ENCODE measurements at regions not wholly inside any gene's neighbourhood (a gene's known extent, or its start where the extent isn't known, plus 50 kb on each side); places are given as distances from the start of the nearest gene placed in this dataset.

DNA sequence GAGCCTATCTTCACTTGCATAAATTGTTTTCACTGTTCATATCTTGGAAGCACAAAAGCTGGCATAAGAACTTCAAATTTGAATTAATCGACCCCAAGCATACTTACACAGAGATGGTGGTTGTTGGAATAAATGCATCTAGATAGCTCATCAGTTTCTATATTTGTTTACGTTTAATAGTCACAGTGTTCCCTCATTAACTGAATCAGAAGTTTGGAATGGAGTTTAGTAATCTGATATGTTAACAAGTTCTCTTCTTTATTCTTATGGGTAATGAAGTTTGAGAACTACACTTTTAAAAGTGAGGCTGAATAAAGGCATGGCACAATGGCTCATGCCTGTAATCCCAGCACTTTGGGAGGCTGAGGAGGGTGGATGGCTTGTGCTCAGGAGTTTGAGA, 886.7 kb upstream of the PCDH20 start:
- DNase-seq (ENCODE audit: low spot score) = no peak

DNA sequence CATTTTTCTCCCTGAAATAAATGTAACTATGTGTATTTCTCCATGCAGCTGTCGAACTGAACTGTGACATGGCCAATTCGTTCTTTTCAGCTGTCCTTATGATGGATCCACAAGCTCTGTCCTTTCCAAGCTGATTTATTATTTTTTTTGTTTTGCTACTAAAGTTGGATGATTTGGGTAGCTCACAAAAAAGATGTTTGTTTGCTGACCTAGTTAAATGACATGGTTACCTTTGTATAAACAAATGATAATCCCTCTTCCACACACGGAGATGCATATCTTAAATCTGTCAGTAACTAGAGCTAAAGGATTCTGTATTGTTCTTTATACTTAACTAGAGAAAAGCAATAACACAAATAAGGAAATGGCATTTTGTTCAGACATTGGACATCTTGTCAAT, 884.3 kb upstream of the PCDH20 start:
- no peak for DNase-seq (ENCODE audit: low spot score)

DNA sequence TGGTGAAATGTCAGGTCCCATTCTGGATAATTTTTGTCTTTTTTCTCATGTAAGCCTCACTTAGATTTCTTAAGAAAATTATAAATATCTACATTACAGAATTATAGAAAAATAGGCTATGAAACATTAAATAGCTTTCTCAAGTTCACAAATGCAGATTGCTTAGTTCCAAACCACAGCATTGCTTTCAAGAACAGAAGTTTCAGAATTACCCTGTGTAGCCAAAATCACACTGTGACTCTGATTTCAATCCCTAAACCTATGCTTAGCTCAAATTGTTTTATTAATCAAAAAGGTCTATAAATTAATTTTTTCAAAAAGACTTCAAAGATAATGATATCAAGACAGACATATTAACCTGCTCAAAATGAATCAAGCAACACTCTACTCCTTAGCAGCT, 881.2 kb upstream of the PCDH20 start:
- DNase-seq (ENCODE audit: low spot score) = no peak

DNA sequence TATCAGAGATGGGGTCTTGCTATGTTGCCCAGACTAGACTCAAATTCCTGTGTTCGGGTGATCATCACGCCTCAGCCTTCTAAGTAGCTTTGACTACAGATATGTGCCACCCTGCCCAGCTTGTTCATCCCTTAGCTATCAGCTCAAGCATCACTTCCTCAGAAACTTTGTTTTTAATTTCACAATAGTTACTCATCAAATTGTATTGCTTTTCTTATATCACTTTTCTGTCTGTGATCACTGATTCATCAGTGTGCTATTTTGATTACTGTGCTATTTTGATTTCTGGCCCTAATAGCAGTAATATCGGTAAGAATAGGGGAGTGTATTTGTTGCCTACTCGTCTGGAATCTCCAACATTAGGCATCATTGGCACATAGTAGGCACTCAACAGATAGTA, 878.6 kb upstream of the PCDH20 start:
- DNase-seq (ENCODE audit: low spot score) = no peak

DNA sequence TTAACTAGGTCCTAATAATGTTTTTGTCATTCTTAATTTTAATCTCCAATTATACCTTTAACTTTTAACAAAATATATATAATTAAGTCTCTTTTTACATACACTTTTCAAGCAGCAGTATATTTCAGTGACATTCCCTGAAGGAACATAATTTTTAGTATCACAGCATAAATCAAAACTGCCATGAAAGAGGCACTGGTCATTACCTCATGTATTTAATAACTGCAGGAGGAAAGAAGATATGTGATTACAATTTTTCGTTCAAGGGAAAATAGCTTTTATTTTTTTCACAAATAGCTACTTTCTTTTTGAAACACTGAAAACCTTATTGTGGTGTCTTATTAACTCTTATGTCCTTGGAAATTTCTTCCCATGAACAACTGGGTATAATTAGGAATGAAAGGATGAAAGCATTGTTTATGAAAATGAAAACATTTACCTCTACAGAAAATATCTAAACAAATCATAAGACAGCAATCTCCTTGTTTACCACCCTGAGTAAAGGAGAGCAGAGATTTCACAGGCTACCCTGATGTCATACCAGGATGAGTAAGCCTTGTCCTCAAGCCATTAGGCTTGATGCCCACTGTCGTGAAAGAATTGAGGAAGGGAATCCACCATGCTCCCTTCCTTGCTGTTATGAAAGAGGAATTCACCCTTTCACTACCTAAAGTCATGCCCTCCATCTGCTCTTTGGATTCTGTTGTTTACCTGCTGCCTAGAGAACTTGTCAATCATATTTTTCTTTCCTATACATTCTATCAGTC, 877.2 kb upstream of the PCDH20 start:
- no peak for DNase-seq (ENCODE audit: low spot score)

DNA sequence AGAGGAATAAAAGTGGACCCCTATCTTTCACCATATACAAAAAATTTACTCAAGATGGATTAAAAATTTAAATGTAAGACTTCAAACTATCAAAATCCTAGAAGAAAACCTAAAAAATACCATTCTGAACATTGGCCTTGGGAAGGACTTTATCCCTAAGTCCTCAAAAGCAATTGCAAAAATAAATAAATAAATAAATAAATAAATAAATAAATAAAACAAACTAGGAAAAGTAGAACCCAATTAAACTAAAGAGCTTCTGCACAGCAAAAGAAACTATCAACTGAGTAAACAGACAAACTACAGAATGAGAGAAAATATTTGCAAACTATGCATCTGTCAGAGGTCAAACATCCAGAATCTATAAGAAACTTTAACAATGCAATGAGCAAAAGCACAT, 874.9 kb upstream of the PCDH20 start:
- no peak for DNase-seq (ENCODE audit: low spot score)

DNA sequence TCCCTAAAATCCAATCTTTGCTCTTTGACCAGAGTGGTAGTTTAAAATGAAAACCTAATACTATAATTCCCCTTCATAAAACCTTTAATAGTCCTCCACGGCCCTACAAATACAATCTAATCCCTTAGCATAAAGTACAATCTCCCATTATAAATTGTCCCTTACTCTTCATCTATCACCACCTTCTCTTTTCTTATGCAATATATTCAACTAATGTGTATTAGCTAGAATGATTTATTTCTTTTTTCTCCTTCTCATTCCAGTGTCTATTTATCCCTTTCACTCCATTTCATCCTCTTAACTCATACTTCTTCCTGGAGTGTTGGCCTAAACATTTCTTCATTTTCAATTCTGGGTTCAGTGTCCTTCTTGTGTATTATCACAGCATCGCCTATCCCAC, 872.1 kb upstream of the PCDH20 start:
- no peak for DNase-seq (ENCODE audit: low spot score)

DNA sequence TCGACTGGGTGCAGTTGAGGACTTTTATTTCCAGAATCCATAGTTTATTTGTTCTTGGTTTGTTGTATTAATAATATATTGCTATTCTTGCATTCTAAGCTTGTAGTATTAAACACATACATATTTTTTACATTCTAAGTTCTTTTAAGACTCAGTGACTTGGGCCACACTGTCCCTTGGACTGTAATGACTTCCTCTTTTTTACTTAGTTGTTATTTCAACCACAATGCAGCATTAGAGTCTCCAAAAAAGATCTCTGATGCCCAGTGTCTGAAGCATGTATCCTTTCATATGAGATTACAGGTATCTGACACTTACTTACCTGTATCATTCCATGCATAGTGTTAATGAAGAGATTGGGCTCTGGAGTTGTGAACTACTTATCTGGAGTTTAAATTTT, 864.9 kb upstream of the PCDH20 start:
- no peak for DNase-seq (ENCODE audit: low spot score)

DNA sequence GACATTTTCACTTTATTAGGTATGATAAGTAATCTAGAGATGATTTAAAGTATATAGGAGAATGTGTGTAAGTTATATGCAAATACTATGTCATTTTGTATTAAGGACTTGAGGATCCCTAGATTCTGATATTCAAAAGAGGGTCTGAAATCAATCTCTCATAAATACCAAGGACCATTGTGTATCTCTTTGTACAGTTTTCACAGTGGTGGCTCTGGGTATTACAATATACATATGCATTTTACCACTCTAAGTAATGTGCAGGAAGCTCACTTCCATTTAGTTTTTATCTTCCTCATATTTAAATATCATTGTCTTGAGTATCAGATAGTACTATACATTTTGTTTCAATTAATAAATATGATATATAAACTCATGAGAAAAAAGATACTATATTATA, 862.6 kb upstream of the PCDH20 start:
- DNase-seq (ENCODE audit: low spot score) = no peak

DNA sequence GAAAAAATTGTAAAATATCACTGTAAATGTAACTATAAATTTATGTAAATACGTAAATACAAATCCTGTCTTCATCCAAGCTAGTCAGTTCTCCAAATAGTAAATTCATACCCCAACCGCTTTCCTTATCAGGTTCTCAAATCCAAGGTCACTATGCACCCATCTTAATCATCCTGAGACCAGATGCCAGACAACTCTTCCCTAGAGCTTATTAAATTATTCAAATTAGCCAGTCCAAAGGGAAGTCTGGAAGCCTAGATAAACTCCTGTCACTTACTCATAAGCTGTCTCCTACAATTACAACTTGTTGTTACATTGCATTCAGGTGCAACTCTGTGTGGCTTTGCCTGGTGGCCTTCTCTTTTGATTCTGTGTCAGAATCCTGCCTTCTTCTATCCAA, 836.1 kb upstream of the PCDH20 start:
- no peak for DNase-seq (ENCODE audit: low spot score)

DNA sequence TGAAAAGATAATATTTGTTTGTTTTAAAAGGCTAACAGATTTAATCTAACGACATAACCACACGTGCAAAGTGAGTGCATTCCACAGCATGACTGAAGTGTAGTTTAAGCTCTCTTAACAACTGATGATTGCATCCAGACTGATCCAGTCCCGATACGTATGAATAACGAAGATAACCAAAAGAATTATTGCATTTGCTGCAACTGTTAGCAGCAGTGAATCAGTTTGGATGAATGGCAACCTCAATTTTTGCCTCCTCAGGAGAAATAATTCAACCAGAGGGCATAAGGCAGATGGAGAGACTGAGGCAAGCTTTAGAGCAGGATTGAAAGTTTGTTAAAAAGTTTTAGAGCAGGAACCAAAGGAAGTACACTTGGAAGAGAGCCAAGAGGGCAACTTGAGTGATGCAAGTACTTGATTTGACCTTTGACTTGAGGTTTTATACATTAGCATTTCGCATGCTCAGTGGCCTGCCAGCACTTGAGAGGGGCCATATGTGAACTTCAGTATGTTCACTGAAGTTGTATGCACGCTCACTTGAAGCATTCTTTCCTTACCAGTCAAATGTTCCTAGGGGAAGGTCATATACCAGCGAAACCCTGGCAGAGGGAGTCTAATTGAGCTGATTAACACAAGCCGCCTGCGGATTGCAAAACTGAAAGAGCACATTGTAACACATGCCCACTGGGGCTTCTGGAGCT, 835.0 kb upstream of the PCDH20 start:
- no peak for DNase-seq (ENCODE audit: low spot score)

DNA sequence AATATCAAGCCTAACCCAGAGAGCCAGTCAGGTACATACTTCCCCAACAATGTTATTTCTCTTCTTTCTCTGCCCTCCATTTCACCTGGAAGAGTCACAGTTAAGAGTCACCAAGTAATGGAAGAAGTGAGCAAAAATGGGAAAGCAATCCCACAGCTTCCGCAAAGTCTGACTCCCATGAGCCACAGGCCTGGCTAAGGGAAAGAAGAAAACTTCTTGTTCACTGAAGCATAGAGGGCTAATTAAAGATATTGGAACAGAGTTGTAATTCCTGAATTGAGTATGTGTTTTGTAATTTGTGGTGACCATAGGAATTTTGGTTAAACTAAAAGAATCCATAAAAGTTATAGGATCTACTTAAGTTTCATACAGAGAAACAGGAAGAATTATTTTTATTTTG, 830.9 kb upstream of the PCDH20 start:
- DNase-seq (ENCODE audit: low spot score) = no peak

DNA sequence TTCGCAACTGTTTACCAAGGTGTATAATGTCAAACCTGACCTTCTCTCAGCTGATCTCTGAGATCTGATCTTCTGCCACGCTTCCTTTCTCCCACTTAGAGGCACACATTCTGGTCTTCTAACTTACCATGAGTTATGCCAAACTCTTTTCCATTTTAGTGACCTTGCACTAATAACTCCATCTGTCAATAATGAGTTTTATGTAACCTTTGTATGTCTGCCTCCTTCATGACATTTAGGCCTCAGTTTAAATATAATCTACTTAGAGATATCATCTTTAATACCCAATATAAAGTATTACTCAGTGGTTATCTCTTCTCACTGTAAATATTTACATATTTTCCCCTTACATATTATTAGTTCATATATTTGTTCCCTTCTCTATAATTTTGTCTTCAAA, 827.5 kb upstream of the PCDH20 start:
- DNase-seq (ENCODE audit: low spot score) = no peak

DNA sequence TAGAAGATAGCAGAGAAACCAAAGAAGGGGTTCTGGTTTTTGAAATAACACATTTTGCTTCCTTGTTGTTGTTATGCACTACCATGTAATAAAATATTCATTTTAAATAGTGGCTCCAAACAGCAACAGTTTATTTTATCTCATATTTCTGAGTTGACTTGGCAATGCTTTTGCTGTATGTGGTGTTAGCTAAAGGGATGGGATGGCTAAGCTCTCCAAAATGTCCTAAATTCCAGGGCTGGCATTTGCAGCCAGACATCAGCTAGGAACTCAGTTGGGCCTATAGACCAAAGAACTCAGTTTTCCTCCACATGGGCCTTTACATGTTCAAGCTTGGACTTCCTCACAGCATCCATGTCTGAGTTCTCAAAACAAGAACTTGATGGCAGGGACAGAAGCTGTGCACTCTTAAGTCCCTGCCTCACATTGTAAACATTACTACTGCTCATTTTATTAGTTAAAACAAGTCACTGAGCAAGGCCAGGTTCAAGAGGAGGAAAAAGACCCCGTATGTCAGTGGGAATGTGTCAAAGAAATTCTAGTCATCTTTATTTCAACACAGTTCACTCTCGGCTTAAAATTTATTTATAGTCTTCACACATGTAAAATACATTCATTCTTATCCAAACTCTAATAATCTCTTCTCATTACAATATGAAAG, 819.3 kb upstream of the PCDH20 start:
- no peak for DNase-seq (ENCODE audit: low spot score)

DNA sequence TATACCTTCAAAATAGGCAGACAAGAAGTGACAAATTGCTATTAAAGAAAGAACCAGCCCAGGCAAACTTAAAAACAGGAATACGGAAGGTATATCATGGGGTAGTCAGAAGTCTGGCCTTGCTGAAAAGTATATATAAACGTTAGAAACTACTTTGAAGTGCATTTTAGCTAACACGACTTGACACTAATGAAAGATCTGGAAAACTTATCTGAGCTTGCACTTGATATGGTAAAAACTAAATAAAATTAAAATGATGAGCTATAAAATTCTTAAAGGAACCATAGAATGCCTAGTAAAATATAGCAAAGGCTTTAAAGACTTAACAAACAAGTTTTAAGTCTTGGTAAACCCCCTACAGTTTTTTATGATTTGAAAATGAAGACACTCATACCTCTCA, 795.3 kb upstream of the PCDH20 start:
- DNase-seq (ENCODE audit: low spot score) = no peak

DNA sequence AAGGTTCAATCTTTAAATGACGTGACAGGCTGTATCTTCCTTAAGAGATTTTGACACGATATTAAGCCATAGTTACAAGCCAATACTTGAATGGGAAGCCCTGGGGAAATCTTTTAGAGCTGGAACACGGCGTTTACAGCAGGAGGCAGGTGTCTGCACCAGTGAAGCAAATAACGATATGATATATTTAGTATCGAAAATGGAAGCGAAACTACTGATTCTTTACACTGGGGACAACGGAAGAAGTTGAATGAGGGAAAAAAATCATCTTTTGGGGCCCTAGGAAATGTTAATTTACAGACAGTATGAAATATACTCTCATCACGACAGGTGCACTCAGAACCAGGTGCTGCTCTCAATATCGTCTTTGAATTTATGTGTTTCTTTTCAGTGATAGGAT, 793.9 kb upstream of the PCDH20 start:
- DNase-seq (ENCODE audit: low spot score) = no peak

DNA sequence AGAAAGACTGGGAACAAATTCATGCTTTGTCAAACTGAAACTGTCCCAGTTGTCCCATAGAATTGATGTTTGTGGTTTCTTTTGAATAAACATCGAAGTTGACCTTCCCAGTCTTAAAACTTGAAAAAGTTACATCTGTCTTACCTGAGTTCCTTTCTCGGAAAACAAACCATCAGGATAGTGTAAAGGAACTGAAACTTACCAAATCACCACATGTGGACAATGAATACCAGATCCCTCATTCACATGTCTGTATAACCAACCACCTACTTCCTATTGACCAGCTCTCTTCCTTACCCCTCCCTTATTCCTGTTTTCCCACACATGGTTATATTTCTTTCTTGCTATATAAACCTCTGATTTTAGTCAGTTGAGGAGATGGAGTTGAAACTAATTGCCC, 791.7 kb upstream of the PCDH20 start:
- no peak for DNase-seq (ENCODE audit: low spot score)

DNA sequence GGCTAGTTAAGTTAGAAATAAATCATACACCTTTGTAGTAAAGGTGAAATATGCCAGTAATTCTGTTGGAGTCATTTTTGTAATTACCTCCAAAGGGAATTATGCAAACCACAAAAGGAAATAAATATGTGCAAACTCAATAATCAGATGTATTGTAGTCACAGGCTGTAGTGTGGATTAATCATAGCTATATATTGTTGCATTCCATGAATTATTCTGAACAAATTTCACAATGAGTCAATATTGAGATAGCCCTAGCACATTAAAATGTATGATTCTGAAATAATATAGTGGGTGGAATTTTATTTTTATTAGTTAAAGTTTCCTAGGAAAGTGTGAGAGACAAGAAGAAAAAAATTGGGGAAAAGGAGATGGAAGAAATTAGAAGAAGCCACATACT, 790.5 kb upstream of the PCDH20 start:
- DNase-seq (ENCODE audit: low spot score) = no peak

DNA sequence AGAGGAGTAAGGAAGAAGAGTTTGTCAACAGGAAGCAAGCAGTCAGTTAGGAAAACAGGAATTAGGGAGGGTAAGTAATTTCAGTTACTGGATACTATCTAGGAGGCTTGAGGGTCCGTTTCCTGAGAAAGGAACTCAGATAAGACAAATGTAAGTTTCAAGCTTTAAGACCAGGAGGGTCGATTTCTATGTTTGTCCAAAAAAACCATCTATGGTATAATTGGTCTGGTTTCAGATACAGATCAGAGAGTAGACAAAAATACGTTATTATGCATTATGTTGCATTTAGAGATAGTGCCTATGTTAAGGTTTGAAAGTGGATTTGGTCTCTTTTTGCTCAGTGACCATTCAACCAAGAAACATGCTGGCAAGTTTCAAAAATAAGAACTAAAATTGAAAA, 789.6 kb upstream of the PCDH20 start:
- DNase-seq (ENCODE audit: low spot score) = no peak

DNA sequence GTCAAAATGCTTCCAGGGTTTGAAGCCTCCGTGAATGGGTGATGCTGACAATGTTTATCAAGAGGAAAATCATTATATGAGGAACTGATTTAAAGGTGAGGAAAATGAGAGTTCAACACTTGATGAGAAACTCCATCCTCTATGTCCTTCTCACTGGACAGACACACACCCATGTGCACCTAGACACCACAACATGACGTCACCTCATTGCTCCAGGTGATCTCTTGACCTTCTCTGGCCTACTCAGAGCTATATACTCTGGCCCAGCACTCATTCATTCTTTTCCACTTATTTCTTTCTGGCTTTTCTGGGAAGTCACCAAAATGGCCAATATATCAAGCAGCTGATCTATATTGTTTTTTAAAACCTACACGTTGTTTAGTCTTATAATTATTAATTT, 778.7 kb upstream of the PCDH20 start:
- no peak for DNase-seq (ENCODE audit: low spot score)

DNA sequence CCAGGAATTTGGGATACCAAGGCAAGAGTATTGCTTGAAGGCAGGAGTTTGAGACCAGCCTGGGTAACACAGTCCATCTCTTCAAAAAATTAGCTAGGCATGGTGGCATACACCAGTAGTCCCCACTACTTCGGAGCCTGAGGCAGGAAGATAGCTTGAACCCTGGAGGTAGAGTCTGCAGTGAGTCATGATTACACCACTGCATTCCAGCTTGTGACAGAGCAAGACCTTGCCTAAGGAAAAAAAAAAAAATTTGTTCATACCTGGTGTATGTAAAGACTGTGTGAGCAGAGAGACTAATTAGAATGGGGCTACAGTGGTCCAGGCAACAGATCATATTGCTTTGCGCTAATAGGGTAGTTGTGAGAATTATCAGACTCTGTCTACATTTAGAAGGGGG, 778.3 kb upstream of the PCDH20 start:
- DNase-seq (ENCODE audit: low spot score) = no peak

DNA sequence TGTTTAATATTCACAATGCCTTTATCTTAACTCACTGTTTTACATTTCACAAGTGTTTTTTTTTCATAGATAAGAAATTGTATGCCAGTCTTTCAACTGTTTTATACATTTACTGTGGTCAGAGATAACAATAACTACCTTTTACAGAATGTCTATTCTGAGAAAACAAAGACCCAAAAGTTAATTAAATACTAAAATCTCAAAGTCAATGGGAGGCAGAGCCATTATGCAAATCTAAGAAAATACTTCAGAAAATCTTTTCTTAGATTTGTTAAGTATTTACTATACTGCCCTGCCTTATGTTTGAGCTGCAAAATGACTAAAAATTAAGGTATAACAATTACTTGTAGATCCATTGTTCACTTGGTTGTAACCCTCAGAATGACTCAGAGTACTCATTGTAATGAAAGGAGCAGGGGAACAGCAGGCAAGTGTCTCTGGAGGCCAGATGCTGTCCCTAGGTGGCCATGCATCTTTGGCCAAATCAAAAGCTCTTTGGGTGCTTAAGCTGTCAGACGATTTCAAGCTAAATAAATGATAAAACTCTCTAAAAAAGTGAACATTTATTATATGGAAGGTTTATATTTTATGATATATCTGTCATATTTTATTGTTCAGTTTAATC, 770.1 kb upstream of the PCDH20 start:
- DNase-seq (ENCODE audit: low spot score) = no peak

DNA sequence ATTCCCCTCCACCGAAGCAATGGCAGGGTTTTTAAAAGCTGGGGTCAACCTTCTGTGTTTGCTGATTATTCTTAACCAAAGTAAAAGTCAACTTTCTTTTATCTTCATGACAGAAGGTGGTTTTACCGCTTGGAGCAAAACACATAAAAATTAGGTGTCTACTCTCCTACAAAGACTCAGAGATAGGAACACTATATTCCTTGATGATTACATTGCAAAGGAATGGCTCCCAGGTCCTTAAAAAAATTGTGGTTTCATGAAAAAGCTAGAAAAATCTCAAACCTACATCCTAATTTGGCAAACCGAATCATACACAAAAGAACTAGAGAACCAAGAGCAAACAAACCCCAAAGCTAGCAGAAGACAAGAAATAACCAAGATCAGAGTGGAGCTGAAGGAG, 760.4 kb upstream of the PCDH20 start:
- DNase-seq (ENCODE audit: low spot score) = no peak

Data from activated CD4-positive, alpha-beta T cell treated with anti-CD3 and anti-CD28 coated beads, Interleukin-2, Interleukin-4, amounts not matched to agents 100 ng/mL and 50 ng/mL, durations not matched to agents 16 hours and 8 hours (primary cell).